ENCODE measurements at regions not wholly inside any gene's neighbourhood (a gene's known extent, or its start where the extent isn't known, plus 50 kb on each side); places are given as distances from the start of the nearest gene placed in this dataset.
A peak's percentile ranks its signal among the peaks of the same experiment; 100 is the strongest.

DNA sequence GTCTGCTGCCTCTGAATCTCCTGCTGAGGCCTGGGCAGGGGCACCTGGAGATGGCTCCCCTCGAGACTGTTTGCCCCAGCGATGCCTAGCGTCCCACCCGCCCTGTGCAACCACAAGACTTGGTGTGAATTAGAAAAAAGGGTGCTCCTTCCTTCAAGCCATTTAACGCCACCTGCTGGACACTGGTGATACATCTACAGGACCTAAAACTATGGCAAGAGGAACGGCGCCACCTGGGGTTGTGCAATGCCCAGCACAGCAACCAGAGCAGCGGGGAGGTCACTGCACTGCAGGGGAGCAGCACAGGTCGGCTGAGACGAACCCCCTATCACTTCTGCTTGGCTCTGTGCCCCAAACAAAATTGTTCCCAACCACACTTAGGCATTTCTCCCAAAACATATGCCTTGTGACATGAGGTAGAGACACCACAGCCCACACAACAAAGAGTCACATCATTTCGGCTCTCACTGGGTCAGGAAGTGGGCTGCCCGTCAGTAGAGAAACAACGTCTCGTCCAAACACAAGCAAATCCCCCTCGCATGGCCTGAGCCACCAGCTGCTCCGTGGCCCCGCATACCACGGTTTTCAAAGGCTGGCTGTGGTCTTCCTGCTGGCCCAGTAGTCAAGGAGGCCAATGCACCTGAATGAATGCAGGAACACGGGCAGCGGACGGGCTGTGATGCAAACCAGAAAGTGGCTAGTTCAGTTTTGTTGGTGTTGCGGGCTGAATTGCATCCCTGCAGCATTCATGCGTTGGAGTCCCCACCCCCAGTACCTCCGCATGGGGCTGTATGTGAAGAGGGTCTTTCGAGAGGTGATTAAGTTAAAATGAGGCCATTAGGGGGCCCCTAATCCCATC, 171.9 kb downstream of the SHANK2 start:
- Histone ChIP-seq H3K27ac (ENCODE audit: low read length) (no peak overlapping the region), H3K4me2 (ENCODE audit: insufficient read depth, low read length) (no peak overlapping the region), H4K20me1 (ENCODE audit: insufficient read depth, low read length) (peaks cover 3% of the 10 kb centered on the region; the same call in 1 of the 2 replicates), H2AFZ (ENCODE audit: low read depth, low read length) (no peak overlapping the region), H3K9ac (ENCODE audit: low read depth, low read length) (no peak overlapping the region), H3K36me3 (ENCODE audit: insufficient read depth, low read length) (no peaks in the 10 kb centered on the region), H3K4me1 (ENCODE audit: insufficient read depth, low read length) (no peaks in the 10 kb centered on the region), H3K4me3 (ENCODE audit: low read depth in 1 of 2, low read length in 2 of 2) (no peak overlapping the region), H3K79me2 (ENCODE audit: insufficient read depth, low read length) (no peaks in the 10 kb centered on the region), H3K27me3 (ENCODE audit: insufficient read depth, low read length, poor library complexity) (no peaks in the 10 kb centered on the region), H3K9me3 (ENCODE audit: insufficient read depth, low read length, severe bottlenecking) (no peaks in the 10 kb centered on the region)
- no peak for TF ChIP-seq EZH2 (IDR thresholded peaks at IDR 0.05; ENCODE audit: borderline replicate concordance, low read depth, low read length, severe bottlenecking)
- TF ChIP-seq, protein P1, sequence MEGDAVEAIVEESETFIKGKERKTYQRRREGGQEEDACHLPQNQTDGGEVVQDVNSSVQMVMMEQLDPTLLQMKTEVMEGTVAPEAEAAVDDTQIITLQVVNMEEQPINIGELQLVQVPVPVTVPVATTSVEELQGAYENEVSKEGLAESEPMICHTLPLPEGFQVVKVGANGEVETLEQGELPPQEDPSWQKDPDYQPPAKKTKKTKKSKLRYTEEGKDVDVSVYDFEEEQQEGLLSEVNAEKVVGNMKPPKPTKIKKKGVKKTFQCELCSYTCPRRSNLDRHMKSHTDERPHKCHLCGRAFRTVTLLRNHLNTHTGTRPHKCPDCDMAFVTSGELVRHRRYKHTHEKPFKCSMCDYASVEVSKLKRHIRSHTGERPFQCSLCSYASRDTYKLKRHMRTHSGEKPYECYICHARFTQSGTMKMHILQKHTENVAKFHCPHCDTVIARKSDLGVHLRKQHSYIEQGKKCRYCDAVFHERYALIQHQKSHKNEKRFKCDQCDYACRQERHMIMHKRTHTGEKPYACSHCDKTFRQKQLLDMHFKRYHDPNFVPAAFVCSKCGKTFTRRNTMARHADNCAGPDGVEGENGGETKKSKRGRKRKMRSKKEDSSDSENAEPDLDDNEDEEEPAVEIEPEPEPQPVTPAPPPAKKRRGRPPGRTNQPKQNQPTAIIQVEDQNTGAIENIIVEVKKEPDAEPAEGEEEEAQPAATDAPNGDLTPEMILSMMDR (IDR thresholded peaks at IDR 0.05; ENCODE audit: borderline replicate concordance, extremely low read depth, low read length, poor library complexity, severe bottlenecking) = peak; percentile 96
- DNase-seq (peak; percentile 82), ATAC-seq (ENCODE audit: insufficient read depth, low read depth) (peak; percentile 95)

DNA sequence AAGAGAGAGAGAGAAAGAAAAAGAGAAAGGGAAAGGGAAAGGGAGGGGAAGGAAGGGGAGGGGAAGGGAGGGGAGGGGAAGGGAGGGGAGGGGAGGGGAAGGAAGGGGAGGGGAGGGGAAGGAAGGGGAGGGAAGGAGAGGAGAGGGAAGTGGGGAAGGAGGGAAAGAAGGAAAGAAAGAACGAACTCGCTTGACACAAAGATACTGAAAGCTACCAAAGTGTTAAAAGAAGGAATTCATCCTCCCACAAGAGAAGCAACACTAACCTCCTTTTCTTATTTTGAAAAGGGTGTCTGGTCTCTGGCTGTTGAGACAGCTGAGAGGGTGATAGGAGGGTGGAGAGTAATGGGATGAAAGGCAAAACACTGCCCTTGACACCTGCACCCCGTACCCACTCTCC, 172.6 kb downstream of the SHANK2 start:
- H3K36me3 ChIP-seq (ENCODE audit: insufficient read depth, low read length) = no peaks in the 10 kb centered on the region
- ATAC-seq (ENCODE audit: insufficient read depth, low read depth) = no peak; the same call in 2 of the 3 replicates
- no peak overlapping the region for H3K4me3 ChIP-seq (ENCODE audit: low read depth in 1 of 2, low read length in 2 of 2)
- H3K4me2 ChIP-seq (ENCODE audit: insufficient read depth, low read length) = no peak overlapping the region
- no peaks in the 10 kb centered on the region for H3K79me2 ChIP-seq (ENCODE audit: insufficient read depth, low read length)
- TF ChIP-seq, protein P1 (IDR thresholded peaks at IDR 0.05; ENCODE audit: borderline replicate concordance, extremely low read depth, low read length, poor library complexity, severe bottlenecking) = no peak
- TF ChIP-seq EZH2 (IDR thresholded peaks at IDR 0.05; ENCODE audit: borderline replicate concordance, low read depth, low read length, severe bottlenecking) = no peak
- no peak for DNase-seq
- peaks cover 3% of the 10 kb centered on the region; the same call in 1 of the 2 replicates for H4K20me1 ChIP-seq (ENCODE audit: insufficient read depth, low read length)
- H3K9me3 ChIP-seq (ENCODE audit: insufficient read depth, low read length, severe bottlenecking) = no peaks in the 10 kb centered on the region
- no peak overlapping the region for H3K9ac ChIP-seq (ENCODE audit: low read depth, low read length)
- H3K27ac ChIP-seq (ENCODE audit: low read length) = no peak overlapping the region
- no peaks in the 10 kb centered on the region for H3K4me1 ChIP-seq (ENCODE audit: insufficient read depth, low read length)
- no peak overlapping the region for H2AFZ ChIP-seq (ENCODE audit: low read depth, low read length)
- no peaks in the 10 kb centered on the region for H3K27me3 ChIP-seq (ENCODE audit: insufficient read depth, low read length, poor library complexity)

DNA sequence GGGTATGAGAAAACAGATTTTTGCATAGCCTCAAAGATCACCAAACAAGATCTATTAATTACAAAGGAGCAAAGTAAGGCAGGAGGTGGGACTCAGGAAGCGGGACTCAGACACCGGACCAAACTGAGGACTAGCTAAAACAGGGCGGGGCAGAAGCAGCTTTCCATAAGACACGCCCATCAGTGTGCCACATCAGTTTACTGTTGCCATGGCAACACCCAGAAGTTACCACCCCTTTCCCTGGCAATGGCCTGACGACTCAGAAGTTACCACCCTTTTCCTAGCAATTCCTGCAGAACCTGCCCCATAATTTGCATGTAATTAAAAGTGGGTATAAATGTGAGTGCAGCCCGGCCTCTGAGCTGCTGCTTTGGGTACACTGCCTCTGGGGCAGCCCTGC, 173.9 kb downstream of the SHANK2 start:
- ATAC-seq (ENCODE audit: insufficient read depth, low read depth) (no peak), DNase-seq (no peak)
- Histone ChIP-seq H3K9ac (ENCODE audit: low read depth, low read length) (no peak overlapping the region), H4K20me1 (ENCODE audit: insufficient read depth, low read length) (peaks cover 3% of the 10 kb centered on the region; the same call in 1 of the 2 replicates), H3K9me3 (ENCODE audit: insufficient read depth, low read length, severe bottlenecking) (no peaks in the 10 kb centered on the region), H3K27ac (ENCODE audit: low read length) (no peak overlapping the region), H3K27me3 (ENCODE audit: insufficient read depth, low read length, poor library complexity) (no peaks in the 10 kb centered on the region), H2AFZ (ENCODE audit: low read depth, low read length) (no peak overlapping the region), H3K36me3 (ENCODE audit: insufficient read depth, low read length) (no peaks in the 10 kb centered on the region), H3K79me2 (ENCODE audit: insufficient read depth, low read length) (no peaks in the 10 kb centered on the region), H3K4me2 (ENCODE audit: insufficient read depth, low read length) (no peak overlapping the region), H3K4me3 (ENCODE audit: low read depth in 1 of 2, low read length in 2 of 2) (no peak overlapping the region), H3K4me1 (ENCODE audit: insufficient read depth, low read length) (no peaks in the 10 kb centered on the region)
- no peak for TF ChIP-seq EZH2 (IDR thresholded peaks at IDR 0.05; ENCODE audit: borderline replicate concordance, low read depth, low read length, severe bottlenecking)
- TF ChIP-seq, protein P1 (IDR thresholded peaks at IDR 0.05; ENCODE audit: borderline replicate concordance, extremely low read depth, low read length, poor library complexity, severe bottlenecking) = no peak

Data from DND-41 (cell line).